Caco-2 (cell line): ENCODE measurements at regions not wholly inside any gene's neighbourhood (a gene's known extent, or its start where the extent isn't known, plus 50 kb on each side); places are given as distances from the start of the nearest gene placed in this dataset.

ENCODE experiments used
- BruUV-seq: library from RNA; stranded (reverse); fragments of 400-500 nt; replicated peaks from 2 replicates; lab custom pipeline; 2021; lab: Mats Ljungman, UMichigan
- CTCF ChIA-PET: fragments of 300-600 bp; sonication (Branson Sonifier 250); formaldehyde crosslinking; loops from one replicate; lab custom pipeline; 2022; ENCODE audit warnings: antibody characterized with exemption; lab: Charles Lee
- POLR2A ChIA-PET: fragments of 300-600 bp; sonication (Branson Sonifier 250); formaldehyde crosslinking; loops from one replicate; lab custom pipeline; 2022; ENCODE audit warnings: antibody characterized with exemption; lab: Charles Lee
- DNase-seq, 2 experiments: peaks; one replicate each; pipeline versions ENCODE4 v3.0.0 to v3.0.0-alpha.2; 2020 to 2022
- H3K27me3 ChIP-seq: replicated peaks from 2 replicates; pipeline ENCODE4 v1.6.0; 2011; ENCODE audit warnings: low read length; ENCODE audit not compliant: control insufficient read depth, insufficient read depth
- H3K36me3 ChIP-seq: 2 replicates; pipeline ENCODE4 v1.5.1; 2011; ENCODE audit warnings: low read length; ENCODE audit not compliant: control insufficient read depth, insufficient read depth
- H3K4me1 ChIP-seq: fragments of 250-450 bp; sonication (Bioruptor Pico); 2 replicates; pipeline ENCODE4 v1.5.1; 2020; ENCODE audit warnings: mild to moderate bottlenecking
- H3K4me3 ChIP-seq: 2 replicates; pipeline ENCODE4 v1.5.1; 2011; ENCODE audit warnings: low read depth, mild to moderate bottlenecking, control low read depth, low read length
- H3K9me3 ChIP-seq: fragments of 250-450 bp; sonication (Bioruptor Pico); 2 replicates; pipeline ENCODE4 v1.5.1; 2020; ENCODE audit warnings: mild to moderate bottlenecking, moderate library complexity
- H3K27ac Mint-ChIP-seq: one replicate; pipeline ENCODE4 v1.8.0; 2022; ENCODE audit warnings: mixed read lengths; ENCODE audit not compliant: unreplicated experiment
- H3K27me3 Mint-ChIP-seq: one replicate; pipeline ENCODE4 v1.8.0; 2022; ENCODE audit warnings: mixed read lengths; ENCODE audit not compliant: insufficient read depth, unreplicated experiment
- H3K36me3 Mint-ChIP-seq: one replicate; pipeline ENCODE4 v1.8.0; 2022; ENCODE audit warnings: mild to moderate bottlenecking, mixed read lengths; ENCODE audit not compliant: insufficient read depth, unreplicated experiment
- H3K4me1 Mint-ChIP-seq: one replicate; pipeline ENCODE4 v1.8.0; 2022; ENCODE audit warnings: low read depth, mixed read lengths; ENCODE audit not compliant: unreplicated experiment
- H3K4me3 Mint-ChIP-seq: one replicate; pipeline ENCODE4 v1.8.0; 2022; ENCODE audit warnings: mild to moderate bottlenecking, moderate library complexity, mixed read lengths; ENCODE audit not compliant: unreplicated experiment
- H3K9me3 Mint-ChIP-seq: one replicate; pipeline ENCODE4 v1.8.0; 2022; ENCODE audit warnings: mixed read lengths; ENCODE audit not compliant: unreplicated experiment
- intact Hi-C: fragments of 100-400 bp; cut with micrococcal nuclease; formaldehyde crosslinking; loops from one replicate; pipeline ENCODE4 v1.10.0; 2022; ENCODE audit not compliant: unreplicated experiment
- TF ChIP-seq, protein P1 (sequence below), 2 experiments: fragments of 200-600 bp in 1 of 2; IDR thresholded peaks; 1 replicate in 1 of 2; 2 replicates in 1 of 2; pipeline versions ENCODE4 v1.5.1 to v1.8.0; 2011 to 2022; ENCODE audit warnings: antibody characterized with exemption in 1 of 2, control low read depth in 1 of 2, inconsistent platforms in 1 of 2, low read depth in 1 of 2, low read length in 1 of 2, mild to moderate bottlenecking in 1 of 2, moderate library complexity in 1 of 2; ENCODE audit not compliant: insufficient read depth in 1 of 2, severe bottlenecking in 1 of 2, unreplicated experiment in 1 of 2

DNA sequence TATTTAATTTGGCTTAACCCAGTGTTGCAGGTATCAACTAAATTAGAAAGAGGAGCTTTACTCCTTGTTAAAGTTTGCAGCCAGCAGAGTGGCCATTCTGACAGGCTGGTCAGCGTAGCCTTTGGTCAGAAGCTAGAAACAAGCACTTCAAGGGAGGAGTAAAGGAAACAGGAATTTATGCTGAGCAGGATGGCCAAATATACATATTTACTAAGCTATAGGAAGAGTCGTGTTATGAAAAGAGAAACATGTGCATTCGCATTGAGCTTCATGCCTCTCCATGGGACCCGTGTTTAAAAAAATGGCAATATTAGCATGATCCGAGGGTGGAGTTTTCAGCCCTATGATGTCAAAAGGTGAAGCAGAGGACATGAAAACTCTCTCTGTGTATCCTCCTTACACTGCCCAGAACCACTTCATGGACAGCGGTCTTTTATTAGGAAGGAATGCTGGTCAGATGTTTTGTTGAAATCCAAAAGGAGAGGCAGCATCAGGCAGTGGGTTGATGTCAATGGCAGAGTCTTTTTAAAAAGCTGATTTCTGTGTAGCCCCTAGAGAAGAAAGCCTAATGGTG is 71.8 kb upstream of the MAPK10 start:
- Histone ChIP-seq H3K4me3 (no peak overlapping the region), H3K27me3 (no peaks in the 10 kb centered on the region), H3K9me3 (no peaks in the 10 kb centered on the region), H3K4me1 (no peaks in the 10 kb centered on the region), H3K36me3 (no peaks in the 10 kb centered on the region)
- Mint-ChIP-seq H3K27ac (no peak overlapping the region), H3K4me1 (no peaks in the 10 kb centered on the region), H3K36me3 (no peaks in the 10 kb centered on the region), H3K4me3 (no peak overlapping the region), H3K27me3 (peaks cover 6% of the 10 kb centered on the region), H3K9me3 (no peaks in the 10 kb centered on the region)
- POLR2A ChIA-PET = no interaction called here
- CTCF ChIA-PET = no interaction called here
- DNase-seq = no peak
- BruUV-seq = no TSS peak
- TF ChIP-seq, protein P1, sequence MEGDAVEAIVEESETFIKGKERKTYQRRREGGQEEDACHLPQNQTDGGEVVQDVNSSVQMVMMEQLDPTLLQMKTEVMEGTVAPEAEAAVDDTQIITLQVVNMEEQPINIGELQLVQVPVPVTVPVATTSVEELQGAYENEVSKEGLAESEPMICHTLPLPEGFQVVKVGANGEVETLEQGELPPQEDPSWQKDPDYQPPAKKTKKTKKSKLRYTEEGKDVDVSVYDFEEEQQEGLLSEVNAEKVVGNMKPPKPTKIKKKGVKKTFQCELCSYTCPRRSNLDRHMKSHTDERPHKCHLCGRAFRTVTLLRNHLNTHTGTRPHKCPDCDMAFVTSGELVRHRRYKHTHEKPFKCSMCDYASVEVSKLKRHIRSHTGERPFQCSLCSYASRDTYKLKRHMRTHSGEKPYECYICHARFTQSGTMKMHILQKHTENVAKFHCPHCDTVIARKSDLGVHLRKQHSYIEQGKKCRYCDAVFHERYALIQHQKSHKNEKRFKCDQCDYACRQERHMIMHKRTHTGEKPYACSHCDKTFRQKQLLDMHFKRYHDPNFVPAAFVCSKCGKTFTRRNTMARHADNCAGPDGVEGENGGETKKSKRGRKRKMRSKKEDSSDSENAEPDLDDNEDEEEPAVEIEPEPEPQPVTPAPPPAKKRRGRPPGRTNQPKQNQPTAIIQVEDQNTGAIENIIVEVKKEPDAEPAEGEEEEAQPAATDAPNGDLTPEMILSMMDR (IDR thresholded peaks at IDR 0.05; ENCODE audit: insufficient read depth in 1 of 2, low read depth in 1 of 2, low read length in 1 of 2, severe bottlenecking in 1 of 2, unreplicated experiment in 1 of 2) = no peak
- intact Hi-C loops = no loop called here

DNA sequence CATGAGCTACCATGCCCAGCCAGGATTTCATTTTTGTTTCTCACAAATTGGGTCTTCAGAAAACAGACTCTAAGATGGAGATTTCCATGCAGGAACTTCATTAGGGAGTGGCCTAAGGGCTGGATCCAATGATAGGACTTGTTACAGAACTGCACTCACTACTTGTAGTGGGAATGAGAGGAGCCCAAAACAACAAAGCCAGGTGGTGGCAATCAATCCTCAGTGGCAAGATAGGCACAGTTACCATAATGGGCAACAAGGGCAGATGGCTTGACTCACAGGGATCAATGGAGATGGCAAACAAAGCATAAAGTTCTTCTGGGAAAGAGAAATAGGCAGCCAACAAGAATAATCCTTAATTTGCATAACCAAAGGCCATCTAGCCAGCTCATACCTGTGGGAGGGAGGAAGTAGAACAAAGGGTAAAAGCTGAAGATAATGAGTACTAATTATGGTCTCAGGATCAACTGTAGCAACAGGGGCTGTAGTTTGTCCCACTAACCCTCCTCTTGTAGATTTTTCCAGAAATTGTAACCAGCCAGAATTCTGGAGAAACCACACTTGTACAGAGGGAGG is 72.8 kb upstream of the MAPK10 start:
- Histone ChIP-seq H3K4me3 (no peak overlapping the region), H3K9me3 (no peaks in the 10 kb centered on the region), H3K4me1 (no peaks in the 10 kb centered on the region), H3K27me3 (no peaks in the 10 kb centered on the region), H3K36me3 (no peaks in the 10 kb centered on the region)
- TF ChIP-seq, protein P1 (IDR thresholded peaks at IDR 0.05; ENCODE audit: insufficient read depth in 1 of 2, low read depth in 1 of 2, low read length in 1 of 2, severe bottlenecking in 1 of 2, unreplicated experiment in 1 of 2) = no peak
- H3K9me3 Mint-ChIP-seq = no peaks in the 10 kb centered on the region
- H3K27ac Mint-ChIP-seq = no peak overlapping the region
- no peaks in the 10 kb centered on the region for H3K4me1 Mint-ChIP-seq
- CTCF ChIA-PET = no interaction called here
- BruUV-seq = no TSS peak
- H3K27me3 Mint-ChIP-seq = peaks cover 6% of the 10 kb centered on the region
- POLR2A ChIA-PET = no interaction called here
- H3K4me3 Mint-ChIP-seq = no peak overlapping the region
- H3K36me3 Mint-ChIP-seq = no peaks in the 10 kb centered on the region
- DNase-seq = no peak
- intact Hi-C loops = no loop called here

DNA sequence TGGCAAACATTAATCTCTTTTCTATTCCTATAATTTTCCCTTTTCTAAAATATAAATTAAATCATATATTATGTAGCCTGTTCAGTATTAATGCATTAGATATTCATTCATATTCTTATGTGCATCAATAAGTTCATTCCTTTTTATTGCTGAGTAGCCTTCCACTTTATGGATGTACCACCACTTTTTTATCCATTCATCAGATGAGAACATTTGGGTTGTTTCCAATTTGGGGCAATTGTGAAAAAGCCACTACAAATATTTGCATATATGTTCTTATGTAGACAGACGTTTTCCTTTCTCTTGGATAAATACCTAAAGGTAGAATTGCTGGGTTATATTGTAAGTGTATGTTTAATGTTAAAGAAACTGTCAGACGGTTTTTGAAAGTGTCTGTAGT is 79.4 kb upstream of the MAPK10 start:
- Mint-ChIP-seq H3K27ac (no peak overlapping the region), H3K27me3 (peaks cover 6% of the 10 kb centered on the region)

More for the DNA sequence above, 79.4 kb upstream of the MAPK10 start:
- CTCF ChIA-PET = no interaction called here
- no peaks in the 10 kb centered on the region for H3K4me1 Mint-ChIP-seq
- POLR2A ChIA-PET = no interaction called here
- TF ChIP-seq, protein P1 (IDR thresholded peaks at IDR 0.05; ENCODE audit: insufficient read depth in 1 of 2, low read depth in 1 of 2, low read length in 1 of 2, severe bottlenecking in 1 of 2, unreplicated experiment in 1 of 2) = no peak
- H3K9me3 ChIP-seq = no peaks in the 10 kb centered on the region
- H3K9me3 Mint-ChIP-seq = no peaks in the 10 kb centered on the region
- no peak for DNase-seq
- no peaks in the 10 kb centered on the region for H3K4me1 ChIP-seq
- intact Hi-C loops = no loop called here
- H3K27me3 ChIP-seq = no peaks in the 10 kb centered on the region
- H3K4me3 ChIP-seq = no peak overlapping the region
- H3K4me3 Mint-ChIP-seq = no peak overlapping the region
- no peaks in the 10 kb centered on the region for H3K36me3 ChIP-seq
- BruUV-seq = no TSS peak
- H3K36me3 Mint-ChIP-seq = no peaks in the 10 kb centered on the region
